A549 (cell line): ENCODE measurements at regions not wholly inside any gene's neighbourhood (a gene's known extent, or its start where the extent isn't known, plus 50 kb on each side); places are given as distances from the start of the nearest gene placed in this dataset.

ENCODE experiments used
- ATAC-seq, 2 experiments: fragments of 200-7000 bp in 1 of 2; fragments of >200 bp in 1 of 2; cut with Nextera tagmentation in 1 of 2; cut with Tn5 transposase in 1 of 2; 3 replicates each; pipeline versions ENCODE4 v1.8.0 to v1.9.1; 2018 to 2020; ENCODE audit warnings: mild to moderate bottlenecking in 1 of 2, moderate library complexity in 1 of 2
- CTCF ChIA-PET: fragments of 300-600 bp; sonication (Branson Sonifier 250); formaldehyde crosslinking; extraction: SDS; loops from one replicate; lab custom pipeline; 2021; ENCODE audit warnings: antibody characterized with exemption, inconsistent platforms; lab: Yijun Ruan, JAX
- POLR2A ChIA-PET: fragments of 350-600 bp; formaldehyde crosslinking; extraction: SDS; loops from one replicate; lab custom pipeline; 2021; ENCODE audit warnings: antibody characterized with exemption, inconsistent platforms; lab: Yijun Ruan, JAX
- DNase-seq, 2 experiments: peaks; one replicate each; pipeline versions ENCODE4 v3.0.0 to v3.0.0-alpha.2; 2011 to 2016; ENCODE audit warnings: low read depth in 1 of 2, low spot score in 1 of 2
- FAIRE-seq: peaks from 2 replicates; lab custom pipeline; 2011; peaks lifted over from hg19 to GRCh38; lab: Jason Lieb, UNC
- H3K27ac ChIP-seq, 2 experiments: fragments of >200 bp; sonication (Bioruptor Twin); formaldehyde crosslinking; 3 replicates each; pipeline ENCODE4 v1.5.1; 2016 to 2017
- H3K4me1 ChIP-seq: fragments of >200 bp; sonication (Bioruptor Twin); formaldehyde crosslinking; 3 replicates; pipeline ENCODE4 v1.6.1; 2016
- H3K4me2 ChIP-seq: fragments of >200 bp; sonication (Bioruptor Twin); formaldehyde crosslinking; 3 replicates; pipeline ENCODE4 v1.6.1; 2016
- H3K4me3 ChIP-seq: fragments of >200 bp; sonication (Bioruptor Twin); formaldehyde crosslinking; 3 replicates; pipeline ENCODE4 v1.5.1; 2016
- H3K9me3 ChIP-seq: fragments of >200 bp; sonication (Bioruptor Twin); formaldehyde crosslinking; 3 replicates; pipeline ENCODE4 v1.6.1; 2016
- CBX8 ChIP-seq: fragments of 200-600 bp; sonication (generic); IDR thresholded peaks from 2 replicates; pipeline ENCODE4 v1.6.1; 2016
- E2F6 ChIP-seq: IDR thresholded peaks from 2 replicates; pipeline ENCODE4 v1.6.1; 2012; ENCODE audit warnings: low read depth, borderline replicate concordance
- ESRRA ChIP-seq: fragments of 150-350 bp; IDR thresholded peaks from 2 replicates; pipeline ENCODE4 v1.6.1; 2014; ENCODE audit warnings: mild to moderate bottlenecking, low read length, borderline replicate concordance
- FOSB ChIP-seq: fragments of 250-450 bp; sonication (Bioruptor Pico); IDR thresholded peaks from 2 replicates; pipeline ENCODE4 v1.5.0; 2020; ENCODE audit warnings: mild to moderate bottlenecking, moderate library complexity
- GATA3 ChIP-seq: IDR thresholded peaks from 2 replicates; pipeline ENCODE4 v1.6.1; 2012; ENCODE audit warnings: borderline replicate concordance
- HDAC2 ChIP-seq: fragments of 200-600 bp; sonication (generic); IDR thresholded peaks from 2 replicates; pipeline ENCODE4 v1.6.1; 2016
- HOXA7 ChIP-seq: fragments of 250-450 bp; sonication (Bioruptor Pico); IDR thresholded peaks from 2 replicates; pipeline ENCODE4 v1.5.0; 2020; ENCODE audit warnings: mild to moderate bottlenecking, moderate library complexity
- HOXB13 ChIP-seq: fragments of 250-450 bp; sonication (Bioruptor Pico); IDR thresholded peaks from 2 replicates; pipeline ENCODE4 v1.5.0; 2020; ENCODE audit warnings: low read depth, mild to moderate bottlenecking, moderate library complexity
- JUNB ChIP-seq: fragments of >200 bp; sonication (Bioruptor Twin); formaldehyde crosslinking; IDR thresholded peaks from 2 replicates; pipeline ENCODE4 v1.6.1; 2016
- KDM1A ChIP-seq: fragments of 200-600 bp; sonication (generic); IDR thresholded peaks from 2 replicates; pipeline ENCODE4 v1.6.1; 2016; ENCODE audit warnings: low read depth, mild to moderate bottlenecking
- KDM5A ChIP-seq: fragments of 200-600 bp; sonication (generic); IDR thresholded peaks from 2 replicates; pipeline ENCODE4 v1.6.1; 2016; ENCODE audit warnings: antibody characterized with exemption, mild to moderate bottlenecking
- MYC ChIP-seq: IDR thresholded peaks from 2 replicates; pipeline ENCODE4 v1.6.1; 2012; ENCODE audit warnings: mild to moderate bottlenecking, inconsistent platforms, low read length, improper control_type of control experiment, borderline replicate concordance
- NFE2L2 ChIP-seq: fragments of 150-350 bp; conservative IDR thresholded peaks from 2 replicates; pipeline ENCODE4 v1.6.1; 2014; ENCODE audit warnings: low read length
- NR3C1 ChIP-seq: fragments of >200 bp; sonication (Bioruptor Twin); formaldehyde crosslinking; IDR thresholded peaks from 3 replicates; pipeline ENCODE4 v1.6.1; 2017
- POLR2AphosphoS2 ChIP-seq: conservative IDR thresholded peaks from 2 replicates; pipeline ENCODE4 v1.6.1; 2012; ENCODE audit warnings: low read length, improper control_type of control experiment, inconsistent platforms
- RAD21 ChIP-seq, 2 experiments: fragments of >200 bp in 1 of 2; sonication (Bioruptor Twin) in 1 of 2; formaldehyde crosslinking in 1 of 2; IDR thresholded peaks in 1 of 2; conservative IDR thresholded peaks in 1 of 2; 2 replicates in 1 of 2; 3 replicates in 1 of 2; pipeline ENCODE4 v1.6.1; 2012 to 2018; ENCODE audit warnings: inconsistent platforms in 1 of 2
- RNF2 ChIP-seq: fragments of 200-600 bp; sonication (generic); IDR thresholded peaks from 2 replicates; pipeline ENCODE4 v1.6.1; 2016; ENCODE audit warnings: low read depth, mild to moderate bottlenecking, antibody characterized with exemption, moderate library complexity, borderline replicate concordance
- SMC3 ChIP-seq: fragments of >200 bp; sonication (Bioruptor Twin); formaldehyde crosslinking; IDR thresholded peaks from 3 replicates; pipeline ENCODE4 v1.6.1; 2018; ENCODE audit warnings: inconsistent platforms
- TP53 ChIP-seq: fragments of 250-450 bp; sonication (Bioruptor Pico); IDR thresholded peaks from 2 replicates; pipeline ENCODE4 v1.5.0; 2021; ENCODE audit warnings: mild to moderate bottlenecking, moderate library complexity
- USF2 ChIP-seq: fragments of 450-650 bp; IDR thresholded peaks from 2 replicates; pipeline ENCODE4 v1.6.1; 2014; ENCODE audit warnings: antibody characterized with exemption
- ZNF302 ChIP-seq: fragments of 250-450 bp; sonication (Bioruptor Pico); IDR thresholded peaks from 2 replicates; pipeline ENCODE4 v1.9.0; 2021; ENCODE audit warnings: inconsistent platforms, mild to moderate bottlenecking, moderate library complexity
- ZSCAN20 ChIP-seq: fragments of 250-450 bp; sonication (Bioruptor Pico); IDR thresholded peaks from 2 replicates; pipeline ENCODE4 v1.8.0; 2022; ENCODE audit warnings: mild to moderate bottlenecking, moderate library complexity
- WGBS: methylation state at CpG from one replicate; pipeline ENCODE4 v1.1.6; 2017; ENCODE audit errors: missing lambda C conversion rate; 5-methylcytosine and 5-hydroxymethylcytosine counted together
- TF ChIP-seq, protein P1 (sequence below): IDR thresholded peaks from 2 replicates; pipeline ENCODE4 v1.6.1; 2012
- TF ChIP-seq, protein P2 (sequence below): fragments of >200 bp; sonication (Bioruptor Twin); formaldehyde crosslinking; IDR thresholded peaks from 3 replicates; pipeline ENCODE4 v1.5.1; 2016

- TF ChIP-seq USF2 (no peak), KDM5A (no peak), NFE2L2 (no peak), NR3C1 (no peak), ESRRA (no peak)
Observed at GRCh38 chr1:48082271-48082962, 85.2 kb upstream of the TRABD2B start (continued).

DNA sequence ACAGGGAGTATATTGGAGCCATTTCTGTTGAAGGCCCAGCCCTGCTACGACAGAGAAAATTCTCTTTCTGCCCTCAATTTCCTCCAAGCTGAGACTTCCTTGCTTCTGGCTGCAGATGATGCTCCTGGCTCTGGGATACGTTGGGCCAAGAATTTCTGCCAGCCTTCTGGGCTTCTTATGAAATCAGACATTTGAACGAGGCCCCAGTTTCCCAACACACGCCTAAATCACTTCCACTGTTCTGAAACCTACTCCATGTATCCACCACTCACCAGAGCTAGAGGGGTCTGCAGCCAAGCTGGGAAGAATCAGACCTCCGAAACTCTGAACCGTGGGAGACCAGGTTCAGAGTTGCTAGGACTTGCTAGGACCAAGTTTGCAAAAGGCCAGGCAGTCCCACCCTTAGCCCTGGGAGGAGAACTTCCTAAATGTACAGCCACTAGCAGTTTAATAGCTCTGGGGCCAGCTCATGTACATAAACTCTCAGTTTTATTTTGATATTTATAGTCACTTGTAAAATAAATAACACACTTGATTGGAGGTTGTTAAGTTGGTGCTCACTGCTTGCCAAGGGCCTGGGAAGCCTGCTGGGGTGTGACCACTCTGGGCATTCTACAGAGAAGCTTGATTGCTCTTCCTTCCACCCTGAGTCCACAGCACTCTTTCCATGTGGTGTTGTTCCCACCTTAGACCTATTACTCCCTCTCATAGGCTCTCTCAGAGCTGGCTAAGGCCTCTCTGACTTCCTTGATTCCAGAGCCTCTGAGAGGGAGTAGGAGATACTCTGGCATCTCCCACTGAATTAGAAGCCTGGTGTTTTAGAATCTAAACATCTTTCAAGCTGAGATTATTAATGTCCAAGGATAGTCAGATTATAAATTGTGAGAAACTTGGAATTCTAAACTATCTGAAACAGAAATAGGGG lies 83.4 kb upstream of the TRABD2B start:
- CTCF ChIA-PET: interaction anchor here (2.4 kb wide), 1 partner anchor 13 kb away, joined by 10 read pairs; no protein-coding TSS in a partner anchor
- POLR2A ChIA-PET: no interaction called here
- no peaks in the 10 kb centered on the region for H3K9me3 ChIP-seq
- TF ChIP-seq CBX8 (no peak), RAD21 (conservative IDR thresholded peaks at IDR 0.05 in 1 of 2, IDR thresholded peaks at IDR 0.05 in 1 of 2) (no peak), ZSCAN20 (CRISPR knock-in tag) (no peak), MYC (no peak), HDAC2 (no peak), JUNB (no peak), ZNF302 (CRISPR knock-in tag) (no peak), RNF2 (no peak), E2F6 (no peak), FOSB (CRISPR knock-in tag) (no peak), SMC3 (no peak), POLR2AphosphoS2 (no peak), KDM1A (no peak), HOXB13 (CRISPR knock-in tag) (no peak), HOXA7 (no peak)
- TF ChIP-seq, protein P1, sequence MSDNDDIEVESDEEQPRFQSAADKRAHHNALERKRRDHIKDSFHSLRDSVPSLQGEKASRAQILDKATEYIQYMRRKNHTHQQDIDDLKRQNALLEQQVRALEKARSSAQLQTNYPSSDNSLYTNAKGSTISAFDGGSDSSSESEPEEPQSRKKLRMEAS: no peak
- FAIRE-seq: no peak
- H3K4me3 ChIP-seq: no peak overlapping the region
- H3K4me1 ChIP-seq: no peaks in the 10 kb centered on the region
- ATAC-seq: no peak
- H3K27ac ChIP-seq: no peak overlapping the region
- H3K4me2 ChIP-seq: no peak overlapping the region
- WGBS: 27% methylated on average over 6 of the region's 6 CpGs
- DNase-seq: no peak

GRCh38 chr1:48079096-48079495 lies 81.9 kb upstream of the TRABD2B start:
- no peak for DNase-seq

More at GRCh38 chr1:48079096-48079495, 81.9 kb upstream of the TRABD2B start:
- TF ChIP-seq, protein P2, sequence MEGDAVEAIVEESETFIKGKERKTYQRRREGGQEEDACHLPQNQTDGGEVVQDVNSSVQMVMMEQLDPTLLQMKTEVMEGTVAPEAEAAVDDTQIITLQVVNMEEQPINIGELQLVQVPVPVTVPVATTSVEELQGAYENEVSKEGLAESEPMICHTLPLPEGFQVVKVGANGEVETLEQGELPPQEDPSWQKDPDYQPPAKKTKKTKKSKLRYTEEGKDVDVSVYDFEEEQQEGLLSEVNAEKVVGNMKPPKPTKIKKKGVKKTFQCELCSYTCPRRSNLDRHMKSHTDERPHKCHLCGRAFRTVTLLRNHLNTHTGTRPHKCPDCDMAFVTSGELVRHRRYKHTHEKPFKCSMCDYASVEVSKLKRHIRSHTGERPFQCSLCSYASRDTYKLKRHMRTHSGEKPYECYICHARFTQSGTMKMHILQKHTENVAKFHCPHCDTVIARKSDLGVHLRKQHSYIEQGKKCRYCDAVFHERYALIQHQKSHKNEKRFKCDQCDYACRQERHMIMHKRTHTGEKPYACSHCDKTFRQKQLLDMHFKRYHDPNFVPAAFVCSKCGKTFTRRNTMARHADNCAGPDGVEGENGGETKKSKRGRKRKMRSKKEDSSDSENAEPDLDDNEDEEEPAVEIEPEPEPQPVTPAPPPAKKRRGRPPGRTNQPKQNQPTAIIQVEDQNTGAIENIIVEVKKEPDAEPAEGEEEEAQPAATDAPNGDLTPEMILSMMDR: no peak
- TF ChIP-seq MYC: no peak
- TF ChIP-seq TP53 (CRISPR knock-in tag): no peak
- TF ChIP-seq ESRRA: no peak
- no peak for TF ChIP-seq KDM1A
- no peak for TF ChIP-seq GATA3
- TF ChIP-seq, all 56 proteins: peak for 0
- Histone ChIP-seq H3K4me2 (no peak overlapping the region), H3K4me1 (no peaks in the 10 kb centered on the region), H3K27ac (no peak overlapping the region), H3K4me3 (no peak overlapping the region), H3K9me3 (no peaks in the 10 kb centered on the region)
- ChIA-PET CTCF (no interaction called here), POLR2A (no interaction called here)
- 0% methylated on average over 1 of the region's 1 CpG for WGBS
- ATAC-seq (no peak), FAIRE-seq (no peak)
